PFSK-1 (cell line): ENCODE measurements at regions not wholly inside any gene's neighbourhood (a gene's known extent, or its start where the extent isn't known, plus 50 kb on each side); places are given as distances from the start of the nearest gene placed in this dataset.
A peak's percentile ranks its signal among the peaks of the same experiment; 100 is the strongest.

ENCODE experiments used
- FOXP2 ChIP-seq: optimal IDR thresholded peaks from 2 replicates; pipeline ENCODE3; 2011; ENCODE audit warnings: borderline replicate concordance, control low read depth, inconsistent platforms; ENCODE audit not compliant: insufficient read depth; ENCODE audit errors: extremely low read length, extremely low read depth
- POLR2AphosphoS5 ChIP-seq: IDR thresholded peaks from 2 replicates; pipeline ENCODE4 v1.6.1; 2012; ENCODE audit warnings: low read depth, mild to moderate bottlenecking, control low read depth, low read length, moderate library complexity
- SIN3A ChIP-seq: IDR thresholded peaks from 2 replicates; pipeline ENCODE4 v1.6.1; 2012; ENCODE audit warnings: mild to moderate bottlenecking, low read length, moderate library complexity, borderline replicate concordance; ENCODE audit not compliant: insufficient read depth
- TAF1 ChIP-seq: IDR thresholded peaks from 2 replicates; pipeline ENCODE4 v1.6.1; 2012; ENCODE audit warnings: low read length, control low read depth, borderline replicate concordance; ENCODE audit not compliant: insufficient read depth
- TF ChIP-seq, protein P1 (sequence below), 2 experiments: IDR thresholded peaks; 2 replicates each; pipeline versions ENCODE4 v1.6.1 to v1.8.0; 2011 to 2012; ENCODE audit warnings: low read depth in 2 of 2, low read length in 2 of 2, control low read depth in 1 of 2, inconsistent platforms in 1 of 2, mild to moderate bottlenecking in 1 of 2, moderate library complexity in 1 of 2; ENCODE audit not compliant: insufficient read depth in 1 of 2

DNA sequence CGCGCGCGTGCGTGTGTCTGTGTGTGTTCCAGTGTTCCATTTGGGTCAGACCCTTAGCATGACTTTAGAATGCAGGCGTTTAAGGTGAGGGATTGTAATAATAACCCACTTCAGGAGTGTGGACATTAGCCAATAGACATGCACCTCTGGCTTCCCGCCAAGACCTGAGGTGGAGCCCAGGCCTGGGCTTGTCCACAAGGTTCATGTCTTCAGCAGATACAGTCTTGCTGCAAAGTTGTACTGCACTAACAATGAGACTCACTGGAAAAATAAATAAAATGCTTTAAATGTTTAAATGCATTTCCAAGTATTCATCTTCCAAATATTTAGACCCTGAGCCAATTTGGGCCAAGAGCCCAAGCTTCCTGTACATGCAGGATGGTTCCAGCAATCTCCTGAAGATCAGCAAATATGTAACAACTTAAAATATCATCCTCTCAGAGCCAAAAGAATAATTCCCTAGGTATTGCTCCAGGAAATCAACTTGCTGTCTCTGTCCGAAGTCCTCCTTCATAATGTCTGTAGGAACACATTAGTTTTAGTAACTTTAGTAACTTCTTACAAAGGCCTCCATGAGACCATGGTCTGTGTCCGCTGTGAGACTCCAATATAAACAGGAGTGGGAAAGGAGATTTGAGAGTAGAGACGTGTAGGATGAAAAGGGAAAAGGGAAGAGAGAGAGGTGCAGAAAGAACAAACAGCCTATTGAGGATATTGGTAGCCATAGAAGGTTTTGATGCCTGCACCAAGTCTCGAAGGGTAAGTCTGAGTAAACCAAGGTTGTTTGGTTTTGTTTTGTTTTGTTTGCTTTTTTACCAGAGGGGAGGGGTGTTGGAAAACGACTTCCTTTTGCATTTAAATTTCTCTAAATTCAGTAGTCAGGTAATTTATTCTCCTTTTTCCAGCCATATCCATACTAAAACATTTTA lies 98.5 kb upstream of the KLF3 start:
- no peak for TF ChIP-seq FOXP2
- TF ChIP-seq, protein P1, sequence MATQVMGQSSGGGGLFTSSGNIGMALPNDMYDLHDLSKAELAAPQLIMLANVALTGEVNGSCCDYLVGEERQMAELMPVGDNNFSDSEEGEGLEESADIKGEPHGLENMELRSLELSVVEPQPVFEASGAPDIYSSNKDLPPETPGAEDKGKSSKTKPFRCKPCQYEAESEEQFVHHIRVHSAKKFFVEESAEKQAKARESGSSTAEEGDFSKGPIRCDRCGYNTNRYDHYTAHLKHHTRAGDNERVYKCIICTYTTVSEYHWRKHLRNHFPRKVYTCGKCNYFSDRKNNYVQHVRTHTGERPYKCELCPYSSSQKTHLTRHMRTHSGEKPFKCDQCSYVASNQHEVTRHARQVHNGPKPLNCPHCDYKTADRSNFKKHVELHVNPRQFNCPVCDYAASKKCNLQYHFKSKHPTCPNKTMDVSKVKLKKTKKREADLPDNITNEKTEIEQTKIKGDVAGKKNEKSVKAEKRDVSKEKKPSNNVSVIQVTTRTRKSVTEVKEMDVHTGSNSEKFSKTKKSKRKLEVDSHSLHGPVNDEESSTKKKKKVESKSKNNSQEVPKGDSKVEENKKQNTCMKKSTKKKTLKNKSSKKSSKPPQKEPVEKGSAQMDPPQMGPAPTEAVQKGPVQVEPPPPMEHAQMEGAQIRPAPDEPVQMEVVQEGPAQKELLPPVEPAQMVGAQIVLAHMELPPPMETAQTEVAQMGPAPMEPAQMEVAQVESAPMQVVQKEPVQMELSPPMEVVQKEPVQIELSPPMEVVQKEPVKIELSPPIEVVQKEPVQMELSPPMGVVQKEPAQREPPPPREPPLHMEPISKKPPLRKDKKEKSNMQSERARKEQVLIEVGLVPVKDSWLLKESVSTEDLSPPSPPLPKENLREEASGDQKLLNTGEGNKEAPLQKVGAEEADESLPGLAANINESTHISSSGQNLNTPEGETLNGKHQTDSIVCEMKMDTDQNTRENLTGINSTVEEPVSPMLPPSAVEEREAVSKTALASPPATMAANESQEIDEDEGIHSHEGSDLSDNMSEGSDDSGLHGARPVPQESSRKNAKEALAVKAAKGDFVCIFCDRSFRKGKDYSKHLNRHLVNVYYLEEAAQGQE (IDR thresholded peaks at IDR 0.05; ENCODE audit: insufficient read depth in 1 of 2, low read depth in 2 of 2, low read length in 2 of 2) = peak in 1 of 2 experiments; percentile 68; a peak in 2 of 4 replicates
- TF ChIP-seq TAF1 = no peak

DNA sequence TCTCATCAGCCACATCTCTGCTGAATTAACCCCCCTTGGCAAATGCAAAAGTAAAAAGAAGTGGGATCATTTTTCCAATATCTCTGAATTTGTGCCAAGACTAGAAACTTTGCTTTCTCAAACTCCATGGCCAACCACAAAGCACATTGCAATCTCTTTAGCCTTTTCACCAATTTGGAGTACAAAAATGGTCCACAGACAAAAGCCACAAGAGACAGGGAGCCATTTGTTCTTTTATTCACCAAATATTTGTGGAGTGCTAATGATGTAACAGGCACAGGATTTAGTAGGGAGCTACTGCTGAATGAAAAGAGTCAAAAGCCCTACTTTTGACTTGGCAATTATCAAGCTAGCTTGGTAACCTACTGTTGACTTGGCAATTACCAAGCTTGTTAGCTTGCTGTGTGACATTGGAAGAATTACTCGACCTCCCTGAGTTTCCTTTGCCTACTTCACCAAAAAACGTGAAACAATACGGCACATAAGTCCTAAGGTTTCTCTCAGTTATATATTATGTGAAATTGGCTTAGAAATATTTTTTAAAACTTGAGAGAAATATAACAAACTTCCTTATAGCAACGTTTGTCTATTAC lies 97.1 kb upstream of the KLF3 start:
- TF ChIP-seq, protein P1 (IDR thresholded peaks at IDR 0.05; ENCODE audit: insufficient read depth in 1 of 2, low read depth in 2 of 2, low read length in 2 of 2) = no peak
- TF ChIP-seq SIN3A (no peak), POLR2AphosphoS5 (no peak), TAF1 (no peak), FOXP2 (no peak)

DNA sequence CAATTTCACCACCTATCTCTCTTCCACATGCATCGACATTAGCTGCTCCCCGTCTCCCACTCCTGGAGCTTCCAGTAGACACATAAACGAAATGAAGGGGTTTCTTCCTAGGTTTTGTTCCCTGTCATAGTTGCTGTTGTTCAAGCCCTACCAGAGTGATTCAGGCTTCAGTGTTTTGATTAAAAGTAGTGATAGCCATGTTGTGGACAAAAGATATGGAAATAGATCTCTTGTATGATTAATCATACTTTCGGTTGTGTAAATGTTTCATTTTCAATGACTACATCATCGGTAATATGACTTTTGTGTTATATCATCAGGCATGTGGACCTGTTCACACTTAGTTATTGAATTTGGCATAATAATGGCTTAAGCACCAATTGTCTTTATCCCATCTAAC lies 96.5 kb upstream of the KLF3 start:
- TF ChIP-seq TAF1 (no peak), POLR2AphosphoS5 (no peak), SIN3A (no peak), FOXP2 (no peak)
- TF ChIP-seq, protein P1 (IDR thresholded peaks at IDR 0.05; ENCODE audit: insufficient read depth in 1 of 2, low read depth in 2 of 2, low read length in 2 of 2) = no peak

DNA sequence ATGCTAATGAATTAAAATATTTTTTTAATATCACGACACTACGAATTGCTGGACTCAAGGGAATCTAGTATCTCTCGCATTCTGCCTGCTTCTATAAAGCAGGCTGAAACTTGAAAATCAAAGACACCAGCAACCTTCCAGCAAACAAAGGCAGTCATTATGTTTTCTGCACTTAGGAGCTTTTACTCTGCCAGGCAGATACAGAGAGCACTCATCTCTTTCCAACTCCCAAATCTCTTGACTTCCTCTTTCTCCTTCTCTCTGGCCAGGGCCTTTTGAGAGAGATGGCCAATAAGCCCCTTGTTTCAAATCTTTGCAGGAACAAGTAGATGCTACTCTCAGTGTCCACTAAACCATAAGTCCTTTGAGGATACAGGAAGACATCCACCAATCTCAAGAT lies 95.2 kb upstream of the KLF3 start:
- TF ChIP-seq, protein P1 (IDR thresholded peaks at IDR 0.05; ENCODE audit: insufficient read depth in 1 of 2, low read depth in 2 of 2, low read length in 2 of 2) = no peak
- TF ChIP-seq SIN3A = no peak
- TF ChIP-seq TAF1 = no peak
- TF ChIP-seq FOXP2 = no peak
- no peak for TF ChIP-seq POLR2AphosphoS5
